GM18502 (cell line): ENCODE measurements at regions not wholly inside any gene's neighbourhood (a gene's known extent, or its start where the extent isn't known, plus 50 kb on each side); places are given as distances from the start of the nearest gene placed in this dataset.

Source experiments
- ATAC-seq: cut with Tn5 transposase; IDR thresholded peaks from one replicate; pipeline ENCODE4 v1.9.1; 2021; ENCODE audit warnings: mild to moderate bottlenecking; ENCODE audit not compliant: unreplicated experiment, poor library complexity

DNA sequence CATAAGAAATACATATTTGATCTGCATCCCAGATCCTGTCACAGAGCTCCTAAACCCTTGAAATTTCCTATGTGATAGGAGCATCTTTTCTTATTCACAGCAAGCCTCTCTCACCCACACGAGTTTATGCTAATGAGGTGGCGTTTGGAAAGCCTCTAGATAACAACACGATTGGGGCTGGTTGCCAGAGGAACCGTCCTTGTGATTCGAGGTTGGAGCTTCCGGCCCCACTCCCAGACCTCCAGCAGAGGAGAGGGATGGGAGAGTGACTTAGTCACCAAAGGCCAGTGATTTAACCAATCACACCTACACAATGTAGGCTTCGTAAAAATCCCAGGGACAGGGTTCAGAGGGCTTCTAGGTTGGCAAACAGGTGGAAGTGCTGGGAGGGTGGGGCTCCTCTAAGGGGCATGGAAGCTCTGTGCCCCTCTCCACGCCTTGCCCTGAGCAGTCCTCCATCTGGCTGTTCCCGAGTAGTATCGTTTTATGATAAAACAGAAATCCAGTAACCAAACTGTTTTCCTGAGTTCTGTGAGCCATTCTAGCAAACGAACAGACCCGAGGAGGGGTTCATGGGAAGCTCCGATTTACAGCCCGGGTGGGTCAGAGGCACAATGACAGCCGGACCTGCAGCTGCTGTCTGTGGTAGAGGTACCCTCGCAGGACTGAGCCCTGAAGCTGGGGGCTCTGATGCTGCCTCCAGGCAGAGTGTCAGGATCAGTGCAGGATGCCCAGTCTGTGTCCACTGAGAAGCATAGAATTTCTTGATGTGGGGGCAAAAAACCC is 238.1 kb upstream of the ARID1B start:
- no peak for ATAC-seq

DNA sequence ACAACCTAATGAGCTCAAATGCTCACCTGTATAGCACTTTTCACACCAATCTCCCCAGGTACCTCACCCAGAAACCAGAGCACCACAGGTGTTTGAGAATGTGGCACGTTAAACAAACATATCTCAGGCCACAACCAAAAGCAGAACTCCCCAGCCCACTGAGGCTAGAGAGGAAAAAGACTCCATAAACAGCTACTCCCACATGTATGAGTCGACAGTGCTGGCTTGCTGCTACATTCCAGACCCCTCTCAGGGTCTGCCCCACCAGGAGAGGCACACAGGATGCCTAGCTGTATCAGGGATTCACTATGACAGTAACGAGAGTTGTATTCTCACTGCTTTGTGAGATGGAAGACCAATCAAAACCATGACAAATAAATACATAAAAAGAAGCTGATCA is 242.6 kb upstream of the ARID1B start:
- no peak for ATAC-seq

DNA sequence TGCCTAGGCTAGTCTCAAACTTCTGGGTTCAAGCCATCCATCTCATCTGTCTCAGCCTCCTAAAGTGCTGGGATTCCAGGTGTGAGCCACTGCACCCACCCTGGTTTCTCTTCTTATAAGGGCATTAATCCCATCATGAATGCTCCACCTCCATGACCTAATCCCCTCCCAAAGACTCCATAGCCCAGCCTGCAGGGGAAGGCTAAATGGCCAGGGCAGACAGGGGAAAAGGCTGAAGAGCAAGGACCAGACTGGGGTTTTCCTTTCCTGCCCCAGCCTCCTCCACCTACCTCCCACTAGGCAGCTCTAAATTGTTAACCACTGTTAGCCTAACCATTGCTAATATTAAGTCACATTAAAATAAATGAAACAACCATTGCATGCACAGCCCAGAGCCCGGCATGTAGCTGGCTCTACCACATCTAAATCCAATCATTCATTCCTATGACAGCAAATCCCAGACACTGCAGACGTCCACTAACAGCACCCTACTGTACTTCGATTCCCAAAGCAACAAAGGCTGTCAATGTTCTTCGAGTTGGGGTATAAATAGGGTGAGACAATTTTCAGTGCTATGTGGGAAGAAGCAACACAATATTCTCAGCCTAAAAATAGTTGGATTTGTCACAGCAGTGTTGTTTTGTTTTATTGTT is 243.2 kb upstream of the ARID1B start:
- no peak for ATAC-seq

DNA sequence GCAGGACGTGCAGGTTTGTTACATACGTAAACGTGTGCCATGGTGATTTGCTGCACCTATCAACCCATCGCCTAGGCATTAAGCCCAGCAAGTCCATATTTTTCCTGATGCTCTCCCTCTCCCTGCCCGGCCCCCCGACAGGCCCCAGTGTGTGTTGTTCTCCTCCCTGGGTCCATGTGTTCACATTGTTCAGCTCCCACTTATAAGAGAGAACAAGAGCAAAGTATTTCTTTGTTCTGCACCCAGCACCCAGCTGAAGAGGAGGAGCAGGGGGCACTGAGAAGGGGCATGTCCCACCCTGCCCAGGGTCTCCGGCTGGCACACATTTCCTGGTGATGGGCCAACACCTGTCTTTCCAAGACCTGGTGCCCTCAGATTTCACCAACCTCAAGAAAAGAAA is 251.1 kb upstream of the ARID1B start:
- no peak for ATAC-seq

DNA sequence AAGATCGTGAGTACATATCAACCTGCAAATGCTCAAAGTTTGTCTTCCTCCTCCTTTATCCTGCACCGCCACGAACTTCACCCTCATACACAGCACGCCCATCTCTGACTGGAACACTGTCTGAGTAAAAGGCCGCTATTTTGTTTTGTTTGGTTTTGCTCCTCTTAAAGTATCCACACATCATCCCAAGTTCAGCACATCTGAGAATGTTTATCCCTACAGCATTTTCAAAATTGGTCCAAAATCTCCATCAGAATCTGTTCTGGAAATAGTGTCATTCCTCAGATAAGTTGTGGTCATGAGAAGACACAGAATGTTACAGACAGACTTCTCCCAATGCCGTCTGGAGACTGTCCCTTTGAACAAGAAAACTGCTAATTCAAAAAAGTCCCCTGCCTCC is 251.6 kb upstream of the ARID1B start:
- ATAC-seq, result no peak

DNA sequence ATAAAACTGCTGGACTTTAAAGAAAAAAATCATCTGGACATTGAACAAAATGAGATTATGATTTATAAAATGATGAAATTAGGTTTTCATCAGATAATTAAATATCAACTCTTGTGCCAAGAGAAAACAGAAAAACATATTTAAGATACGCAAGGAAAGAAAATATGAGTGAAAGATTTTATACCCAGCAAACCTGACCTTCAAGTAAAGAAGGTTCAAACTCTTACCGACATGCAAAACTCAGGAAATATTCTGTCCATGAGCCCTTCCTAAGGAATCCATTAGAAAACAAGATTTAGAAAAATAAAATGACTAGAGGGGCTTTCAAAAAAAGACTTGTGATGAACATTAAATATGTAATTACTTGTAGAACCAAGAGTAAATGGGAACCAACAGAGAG is 257.2 kb upstream of the ARID1B start:
- no peak for ATAC-seq

DNA sequence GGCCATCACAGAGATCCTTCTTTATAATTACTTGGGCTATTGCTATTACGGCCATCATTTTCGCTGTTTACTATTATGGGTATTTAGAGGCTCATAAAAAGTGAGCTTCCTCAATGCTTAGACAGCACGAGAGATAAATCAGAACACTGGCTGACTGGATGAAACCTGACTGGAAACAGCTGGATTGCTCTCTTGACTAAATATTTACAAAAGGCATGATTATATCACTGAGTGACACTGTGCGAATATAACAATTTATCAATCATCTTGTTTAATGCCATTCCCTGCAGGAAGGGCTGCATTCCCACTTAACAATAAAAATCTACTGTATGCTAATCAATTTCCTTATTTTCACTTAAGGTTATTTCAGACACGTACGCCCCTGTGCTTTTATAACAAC is 260.1 kb upstream of the ARID1B start:
- ATAC-seq, result no peak

DNA sequence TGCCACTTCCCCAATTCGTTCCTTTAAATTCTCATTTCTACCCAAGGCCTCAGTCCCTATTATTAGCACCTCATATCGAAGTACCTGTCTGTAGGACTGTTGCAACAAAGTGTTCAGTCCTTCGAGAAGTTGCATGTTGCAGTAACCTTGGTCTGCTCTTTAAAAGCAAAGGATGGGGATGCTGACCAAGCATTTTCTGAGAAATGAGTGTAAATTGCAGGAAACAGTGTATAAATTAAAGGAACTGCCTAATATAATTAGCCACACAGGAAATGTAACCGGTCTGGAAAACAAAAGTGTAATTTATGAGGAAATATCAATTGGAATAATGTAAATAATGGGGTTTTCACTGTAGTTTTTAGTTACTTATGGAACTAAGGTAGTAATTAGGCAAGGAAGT is 261.9 kb upstream of the ARID1B start:
- no peak for ATAC-seq

DNA sequence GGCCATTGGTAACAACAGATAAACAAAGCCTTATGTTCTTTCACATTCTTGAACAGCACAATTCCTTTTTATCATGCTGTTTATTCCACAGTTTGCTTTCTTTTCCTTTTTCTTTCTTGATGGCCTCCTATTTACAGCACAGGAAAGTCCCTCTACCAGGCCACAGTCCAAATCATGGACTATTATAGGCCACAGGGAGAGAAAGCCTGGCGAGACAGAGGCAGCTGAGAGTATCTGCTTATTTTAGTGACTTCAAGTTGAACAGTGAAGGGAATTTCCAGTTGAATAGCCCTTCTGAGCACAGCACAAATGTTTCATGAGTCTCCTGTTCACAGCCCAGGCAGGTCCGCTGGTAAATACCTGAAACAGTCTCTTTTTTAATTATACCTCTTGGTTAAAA is 263.7 kb upstream of the ARID1B start:
- ATAC-seq, result no peak

DNA sequence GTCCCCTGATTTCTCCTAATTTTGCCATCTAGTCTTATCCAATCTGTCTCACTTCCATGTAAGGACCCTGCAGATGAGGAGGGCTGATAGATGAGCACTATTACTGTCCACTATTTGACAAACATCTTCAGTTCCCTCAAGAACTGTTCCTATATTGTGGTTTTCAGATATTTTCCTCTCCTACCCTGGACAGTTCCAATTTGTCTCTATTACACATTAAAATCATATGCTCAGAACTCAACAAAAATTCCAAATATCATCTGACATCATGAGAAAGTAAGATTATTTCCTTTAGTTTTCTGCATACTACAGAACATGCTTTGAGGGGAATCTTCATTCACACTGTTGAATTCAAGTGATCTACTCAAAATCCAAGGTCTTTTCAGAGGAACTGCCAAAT is 265.6 kb upstream of the ARID1B start:
- ATAC-seq, result no peak

DNA sequence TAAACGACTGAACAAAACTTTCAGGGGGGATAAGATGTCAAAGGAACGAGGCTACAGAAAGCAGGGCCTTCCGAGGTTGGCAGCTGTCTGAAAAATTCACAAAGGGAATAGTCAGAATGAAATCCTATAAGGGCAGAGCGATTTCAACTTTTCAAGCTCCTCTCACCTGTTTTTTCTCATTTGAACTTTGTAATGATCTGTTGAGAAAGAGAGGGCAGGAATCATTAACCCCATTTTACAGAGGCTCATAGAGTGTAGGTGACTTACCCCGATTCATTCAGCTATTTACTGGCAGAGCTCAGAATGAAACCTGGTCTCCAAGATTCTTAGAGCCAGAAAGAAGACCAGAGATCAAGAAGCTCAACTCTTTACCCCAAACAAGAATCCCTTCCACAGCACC is 266.1 kb upstream of the ARID1B start:
- no peak for ATAC-seq

DNA sequence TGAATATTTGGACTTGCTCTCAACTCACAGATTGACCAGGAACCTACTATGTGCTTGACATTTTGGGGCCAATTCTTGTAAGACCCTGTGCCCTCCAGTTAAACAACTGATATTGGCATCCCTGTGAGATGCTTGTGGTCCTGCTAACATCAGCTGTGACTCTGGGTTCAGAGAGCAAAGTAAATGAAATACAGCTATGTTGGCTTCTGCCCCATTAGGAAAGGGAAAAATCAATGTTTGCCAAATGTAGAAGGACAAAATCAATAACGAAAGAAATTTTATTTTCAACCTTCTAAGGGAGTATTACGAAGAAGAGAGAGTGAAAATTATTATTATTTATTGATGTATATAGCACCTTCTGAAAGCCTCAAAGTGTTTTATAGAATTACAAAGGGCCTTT is 266.9 kb upstream of the ARID1B start:
- ATAC-seq, result no peak

DNA sequence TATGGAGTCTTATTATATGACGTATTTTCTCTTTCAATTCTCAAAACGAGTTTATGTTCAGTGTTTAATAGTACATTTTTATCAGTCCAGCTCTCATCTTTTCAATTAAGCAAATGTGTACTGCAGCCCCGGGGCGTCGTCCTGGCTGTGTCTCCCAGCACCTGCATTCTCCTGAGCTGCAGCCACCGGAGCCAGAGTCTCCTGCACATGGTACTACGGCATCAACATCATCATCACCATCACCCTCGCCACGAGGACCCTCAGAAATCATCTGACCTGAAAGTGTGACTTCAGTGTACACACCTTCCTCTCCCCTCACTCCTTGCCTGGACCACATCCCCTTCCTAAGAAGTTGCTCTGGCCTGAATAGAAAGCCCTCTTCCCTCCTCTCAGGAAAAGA is 267.7 kb upstream of the ARID1B start:
- no peak for ATAC-seq

DNA sequence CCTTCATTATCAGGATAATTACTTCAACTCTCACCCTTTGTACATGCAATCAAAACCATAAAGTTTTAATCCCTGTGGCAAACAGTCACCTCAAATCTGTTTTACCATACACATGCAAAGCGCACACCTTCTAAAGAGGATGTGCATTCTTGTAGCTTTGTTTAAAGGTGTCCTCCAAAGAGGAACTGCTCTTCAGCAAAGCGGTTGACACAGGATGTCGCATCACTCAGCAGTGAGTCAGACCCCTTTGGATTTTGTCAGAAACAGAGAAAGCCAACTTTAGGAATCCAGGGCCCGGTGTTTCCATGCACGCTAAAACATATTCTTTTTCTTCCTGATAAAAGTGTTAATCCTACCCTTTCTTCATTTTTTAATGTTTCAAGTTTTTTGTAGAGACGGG is 268.3 kb upstream of the ARID1B start:
- ATAC-seq, result no peak

DNA sequence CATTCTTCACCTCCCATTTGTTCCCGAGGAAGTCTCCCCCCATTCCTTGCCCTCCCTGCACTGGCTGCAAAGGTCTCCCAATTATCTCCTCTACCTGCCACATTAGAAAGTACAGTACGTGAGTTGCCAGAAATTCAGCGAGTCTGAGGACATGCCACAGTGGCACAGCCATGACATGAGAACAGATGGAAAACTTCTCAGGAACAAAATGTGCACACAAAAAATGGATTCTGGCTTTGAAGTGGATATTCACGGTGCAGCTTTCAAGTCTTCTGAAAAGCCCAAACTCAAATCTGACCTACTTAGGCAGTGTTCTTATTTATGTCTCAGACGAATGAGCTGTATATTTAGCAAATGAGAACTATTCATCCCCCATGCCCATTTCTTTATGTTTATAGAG is 269.1 kb upstream of the ARID1B start:
- ATAC-seq, result no peak

DNA sequence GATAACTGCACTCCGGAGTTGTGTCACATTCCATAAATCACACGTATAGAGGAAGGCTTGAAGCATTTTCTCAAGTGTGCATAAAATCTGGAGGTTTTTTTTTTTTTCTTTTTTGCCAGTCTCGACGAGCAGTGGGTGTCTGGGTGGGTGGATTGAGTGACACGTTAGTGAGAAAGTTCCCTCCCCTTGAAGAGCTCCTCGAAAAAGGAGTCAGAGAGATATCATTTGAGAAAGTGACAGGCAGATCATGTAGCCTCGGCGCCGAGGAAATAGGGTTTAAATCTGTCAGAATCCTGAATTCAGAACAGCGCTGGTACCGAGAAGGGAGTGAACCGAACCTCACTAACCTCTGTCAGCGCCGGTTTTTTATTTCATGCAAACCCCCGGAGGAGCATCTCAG is 269.5 kb upstream of the ARID1B start:
- no peak for ATAC-seq

DNA sequence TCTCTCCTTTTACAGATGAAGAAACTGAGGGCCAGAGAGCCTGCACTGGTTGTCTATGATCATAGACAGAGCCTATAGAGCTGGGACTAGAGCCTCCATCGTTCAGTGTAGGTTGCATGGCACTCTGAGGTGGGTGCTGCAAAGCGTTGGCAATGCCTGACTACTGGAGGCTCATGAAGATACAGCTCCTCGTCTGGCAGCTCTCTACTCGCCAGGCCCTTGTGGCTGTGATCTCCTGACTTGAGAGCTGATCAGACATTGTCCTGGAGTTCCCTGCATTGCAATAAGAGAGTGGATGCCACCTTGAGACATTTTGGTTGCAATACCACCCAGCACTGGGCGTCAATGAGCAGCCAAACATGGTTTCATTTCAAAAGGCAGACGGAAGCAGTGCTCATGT is 270.1 kb upstream of the ARID1B start:
- no peak for ATAC-seq

DNA sequence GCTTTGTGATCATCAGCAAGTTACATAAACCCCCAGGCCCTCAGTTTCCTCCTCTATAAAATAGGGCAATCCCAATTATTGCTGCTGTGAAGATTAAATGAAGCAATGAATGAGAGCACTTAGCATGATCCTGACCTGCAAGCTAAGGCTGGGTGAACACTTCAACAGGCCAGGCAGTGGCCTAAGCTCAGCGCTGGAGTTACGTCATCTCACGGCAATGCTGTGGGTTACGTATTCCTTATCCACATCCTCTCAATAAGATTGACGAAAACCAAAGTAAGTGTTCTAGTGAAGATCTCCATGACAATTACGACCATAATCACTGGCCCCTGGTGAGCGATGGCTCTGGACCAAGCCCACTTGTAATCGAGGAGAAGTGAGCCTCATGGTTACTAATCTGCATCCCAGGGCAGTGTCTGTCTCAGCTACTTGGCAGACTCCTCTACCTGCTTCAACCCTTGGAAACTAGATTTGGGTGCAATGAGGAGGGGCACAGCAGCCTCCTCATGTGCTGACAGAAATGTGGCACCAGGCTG is 274.1 kb upstream of the ARID1B start:
- no peak for ATAC-seq

DNA sequence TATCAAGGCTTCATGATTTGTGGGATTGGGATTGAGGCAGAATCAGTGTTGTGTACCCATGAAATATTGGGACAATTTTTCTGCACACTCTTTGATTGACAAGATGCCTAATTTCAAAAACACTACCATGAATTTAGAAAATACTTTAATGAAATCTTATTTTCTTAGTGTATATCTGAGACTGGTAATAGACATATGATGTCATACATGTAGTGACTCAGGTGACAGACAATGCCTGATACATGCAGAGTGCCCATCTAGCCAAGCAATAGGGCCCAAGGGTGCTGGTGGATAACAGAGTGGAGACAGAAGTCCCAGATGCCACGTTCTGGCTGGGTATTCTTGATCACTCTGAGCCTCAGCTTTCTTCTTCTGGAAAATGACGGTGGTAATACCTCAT is 279.6 kb upstream of the ARID1B start:
- ATAC-seq, result no peak

DNA sequence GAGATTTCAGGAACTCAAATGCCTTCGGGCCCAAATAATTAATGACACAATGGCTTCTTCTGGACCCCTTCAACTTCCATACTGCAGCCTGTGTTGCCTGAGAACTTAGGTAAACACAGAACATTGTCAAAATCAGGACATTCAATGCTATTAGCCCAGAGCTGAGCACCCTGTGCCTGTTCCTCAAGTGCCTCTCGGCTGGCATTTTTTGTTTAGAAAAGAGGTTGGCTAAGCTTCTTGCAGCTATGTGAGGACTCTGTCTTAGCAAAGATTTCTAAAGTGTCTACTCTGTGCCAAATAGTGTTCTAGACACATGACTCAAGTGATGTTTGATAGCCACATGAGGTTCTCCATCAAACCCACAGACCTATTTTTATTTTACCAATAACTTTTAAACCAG is 289.3 kb upstream of the ARID1B start:
- no peak for ATAC-seq

DNA sequence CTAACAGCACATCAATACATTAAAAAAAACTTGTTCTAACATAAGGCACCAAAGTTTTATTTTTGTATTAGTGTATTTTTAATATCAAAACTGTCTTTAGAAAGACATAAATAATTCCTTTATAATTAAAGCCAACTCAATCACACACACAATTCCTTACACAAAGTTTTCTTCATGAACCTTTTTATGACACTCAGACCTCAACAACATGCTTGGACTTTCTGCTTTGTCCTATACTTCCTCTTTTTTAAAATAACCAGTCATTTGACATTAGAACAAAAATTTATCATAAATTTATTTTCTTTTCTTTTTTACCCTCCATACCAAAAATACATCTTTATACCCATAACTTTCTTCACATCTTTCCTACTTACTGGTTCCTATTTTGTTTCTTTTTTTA is 292.0 kb upstream of the ARID1B start:
- no peak for ATAC-seq

DNA sequence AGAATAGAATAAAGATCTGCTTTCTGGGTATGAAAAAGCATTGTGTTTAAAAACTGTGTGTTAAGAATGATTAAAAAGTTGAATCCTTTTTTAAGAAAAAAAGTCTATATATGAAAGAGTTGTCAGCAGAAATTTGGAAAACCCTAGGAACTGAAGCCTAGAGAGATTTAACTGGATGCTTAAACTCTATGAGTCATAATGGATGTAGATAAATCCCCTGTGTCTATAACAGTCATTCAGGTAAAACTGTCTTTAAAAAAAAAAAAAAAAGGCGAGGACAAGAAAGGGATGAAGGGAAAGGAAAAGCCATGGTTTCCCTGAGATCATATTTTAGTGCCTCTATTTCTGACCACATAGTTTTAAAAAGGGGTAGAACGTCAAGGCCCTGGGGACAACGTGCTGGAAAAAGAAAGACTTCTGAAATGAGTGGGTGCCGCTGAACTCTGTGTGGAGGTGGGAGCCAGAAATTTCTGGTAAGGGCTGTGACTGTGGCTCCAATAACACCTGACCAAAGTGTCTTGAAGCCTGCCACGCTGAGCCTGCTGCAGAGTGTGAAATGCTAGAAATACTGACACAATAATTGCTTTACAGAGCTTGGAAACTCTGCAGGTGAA is 302.6 kb upstream of the ARID1B start:
- ATAC-seq, result peak; percentile 88
